Right ventricle myocardium superior (tissue), 1 donor: ENCODE measurements at regions not wholly inside any gene's neighbourhood (a gene's known extent, or its start where the extent isn't known, plus 50 kb on each side); places are given as distances from the start of the nearest gene placed in this dataset.

ENCODE experiments used
- ATAC-seq: fragments of 200-7000 bp; cut with Tn5 transposase; one replicate; pipeline ENCODE4 v1.9.1; 2020; ENCODE audit warnings: mild to moderate bottlenecking; ENCODE audit not compliant: poor library complexity
- DNase-seq: peaks from one replicate; pipeline ENCODE4 v3.0.0-alpha.2; 2020
- intact Hi-C: fragments of 100-400 bp; cut with DNase I; formaldehyde crosslinking; loops from one replicate; pipeline ENCODE4 v1.11.2; 2022
- donor health status: DM: no; HTN: yes; CAD: no; lungs with severe emphysema.

DNA sequence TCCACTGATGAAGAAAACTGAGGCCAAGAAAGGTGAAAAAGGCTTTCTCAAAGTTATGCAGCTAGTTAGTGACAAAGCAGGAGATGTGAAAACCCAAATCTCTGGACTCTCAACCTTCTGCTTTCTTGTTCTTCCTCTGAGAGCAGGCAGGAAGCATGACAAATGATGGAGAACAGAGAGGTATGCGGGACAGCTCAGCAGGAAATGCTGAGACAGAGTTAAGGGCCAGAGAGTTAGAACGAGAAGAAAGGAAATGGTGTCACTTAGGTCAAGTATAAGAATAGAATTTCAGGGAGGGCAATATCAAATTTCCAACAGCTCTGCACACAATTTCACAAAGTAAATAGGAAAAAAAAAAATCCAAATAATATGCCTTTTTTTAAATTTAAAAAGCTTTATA lies 67.6 kb upstream of the ARHGAP42 start:
- ATAC-seq (no peak), DNase-seq (no peak)
- intact Hi-C loops = no loop called here

DNA sequence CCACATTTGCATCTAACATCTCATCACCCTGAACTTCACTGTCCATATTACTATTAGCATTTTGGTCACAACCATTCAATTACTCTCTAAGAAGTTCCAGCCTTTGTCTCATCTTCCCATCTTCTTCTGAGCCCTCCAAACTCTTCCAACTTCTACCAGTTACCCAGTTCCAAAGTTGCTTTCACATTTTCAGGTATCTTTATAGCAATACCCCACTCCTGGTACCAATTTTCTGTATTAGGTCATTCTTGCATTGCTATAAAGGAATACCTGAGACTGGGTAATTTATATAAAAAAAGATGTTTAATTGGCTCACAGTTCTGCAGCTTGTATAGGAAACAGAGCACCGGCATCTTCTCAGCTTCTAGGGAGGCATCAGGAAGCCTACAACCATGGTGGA lies 64.7 kb upstream of the ARHGAP42 start:
- DNase-seq = no peak
- no peak for ATAC-seq
- intact Hi-C loops = no loop called here

GRCh38 chr11:100624346-100624745 lies 62.7 kb upstream of the ARHGAP42 start:
- no peak for DNase-seq
- intact Hi-C loops = no loop called here
- ATAC-seq = no peak

GRCh38 chr11:100625041-100625440 lies 62.0 kb upstream of the ARHGAP42 start:
- intact Hi-C loops = no loop called here
- DNase-seq (no peak), ATAC-seq (no peak)

DNA sequence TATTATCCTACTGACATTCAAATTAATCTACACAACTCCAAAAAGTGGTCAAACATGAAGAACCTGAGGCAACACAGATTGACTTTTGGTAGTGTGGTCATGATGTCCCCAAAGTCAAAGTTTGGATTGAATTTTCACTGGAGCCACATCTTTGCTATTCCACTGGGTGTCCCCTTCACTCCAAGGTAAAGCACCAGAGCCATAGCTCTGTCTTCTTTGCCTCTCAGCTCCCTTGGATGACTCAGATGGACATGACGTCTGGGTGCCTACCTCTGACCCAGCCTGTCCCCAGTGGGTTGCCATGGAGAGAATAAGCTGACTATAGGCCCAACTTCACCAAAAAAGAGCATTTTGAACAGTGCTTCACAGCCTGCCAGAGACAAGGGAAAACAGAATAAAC lies 57.4 kb upstream of the ARHGAP42 start:
- no peak for ATAC-seq
- intact Hi-C loops = loop anchor here (10.0 kb wide), 1 partner anchor 105 kb away; no protein-coding TSS in a partner anchor
- DNase-seq = no peak

GRCh38 chr11:100630898-100631297 lies 56.2 kb upstream of the ARHGAP42 start:
- no peak for DNase-seq
- intact Hi-C loops = loop anchor here (10.0 kb wide), 1 partner anchor 104 kb away; no protein-coding TSS in a partner anchor
- ATAC-seq = no peak

GRCh38 chr11:100631316-100631715 lies 55.8 kb upstream of the ARHGAP42 start:
- ATAC-seq (no peak), DNase-seq (no peak)
- intact Hi-C loops = loop anchor here (10.0 kb wide), 1 partner anchor 103 kb away; no protein-coding TSS in a partner anchor

DNA sequence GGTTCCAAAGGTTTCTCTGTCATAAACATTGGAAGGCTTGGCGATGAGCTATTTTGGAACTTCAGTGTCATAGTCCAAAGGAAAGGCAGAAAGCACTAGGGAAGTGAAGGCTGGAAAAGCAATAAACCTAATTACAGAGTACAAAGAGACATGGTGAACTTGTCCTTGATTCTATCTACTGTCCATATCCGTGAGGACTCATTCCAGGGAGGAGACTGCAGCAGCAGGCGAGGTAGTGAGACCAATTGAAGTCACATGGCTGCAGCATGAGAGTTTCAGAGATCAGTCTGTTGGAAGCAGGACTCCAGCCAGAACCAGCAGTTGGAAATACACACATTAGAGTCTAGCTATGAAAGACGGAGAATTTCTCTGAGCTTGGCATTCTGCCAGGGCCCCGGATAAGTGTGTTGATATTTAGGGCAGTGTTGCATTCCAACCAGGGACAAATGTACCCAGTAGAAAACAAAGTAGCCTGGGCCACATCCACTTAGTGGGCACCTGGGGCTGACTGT lies 54.1 kb upstream of the ARHGAP42 start:
- intact Hi-C loops = loop anchor here (10.0 kb wide), 1 partner anchor 102 kb away; no protein-coding TSS in a partner anchor
- ATAC-seq (peak; percentile 92), DNase-seq (peak; percentile 73)

- ATAC-seq (no peak), DNase-seq (no peak)
- intact Hi-C loops = loop anchor here (10.0 kb wide), 1 partner anchor 100 kb away; no protein-coding TSS in a partner anchor
Observed at GRCh38 chr11:100635194-100635593, 51.9 kb upstream of the ARHGAP42 start.

- intact Hi-C loops = loop anchor here (10.0 kb wide), 1 partner anchor 98 kb away; no protein-coding TSS in a partner anchor
- ATAC-seq (no peak), DNase-seq (no peak)
Observed at GRCh38 chr11:100636536-100636935, 50.6 kb upstream of the ARHGAP42 start.
